ENCODE measurements at regions not wholly inside any gene's neighbourhood (a gene's known extent, or its start where the extent isn't known, plus 50 kb on each side); places are given as distances from the start of the nearest gene placed in this dataset.

GRCh38 chr2:2687745-2688144 is 356.7 kb upstream of the MYT1L start:
- TF ChIP-seq CTCF (IDR thresholded peaks at IDR 0.05; ENCODE audit: low read length) (no peak), EZH2 (IDR thresholded peaks at IDR 0.05; ENCODE audit: borderline replicate concordance, low read length) (no peak)
